Middle frontal gyrus (tissue), 1 donor: ENCODE measurements at regions not wholly inside any gene's neighbourhood (a gene's known extent, or its start where the extent isn't known, plus 50 kb on each side); places are given as distances from the start of the nearest gene placed in this dataset.
"Not testable (repeated sequence)": the region's sequence is repeated elsewhere in the genome, so short reads cannot be mapped to it uniquely, and the experiment has no call there.

ENCODE experiments used
- DNase-seq: peaks from one replicate; pipeline ENCODE4 v3.0.0-alpha.2; 2015; ENCODE audit warnings: low spot score; ENCODE audit errors: extremely low spot score

DNA sequence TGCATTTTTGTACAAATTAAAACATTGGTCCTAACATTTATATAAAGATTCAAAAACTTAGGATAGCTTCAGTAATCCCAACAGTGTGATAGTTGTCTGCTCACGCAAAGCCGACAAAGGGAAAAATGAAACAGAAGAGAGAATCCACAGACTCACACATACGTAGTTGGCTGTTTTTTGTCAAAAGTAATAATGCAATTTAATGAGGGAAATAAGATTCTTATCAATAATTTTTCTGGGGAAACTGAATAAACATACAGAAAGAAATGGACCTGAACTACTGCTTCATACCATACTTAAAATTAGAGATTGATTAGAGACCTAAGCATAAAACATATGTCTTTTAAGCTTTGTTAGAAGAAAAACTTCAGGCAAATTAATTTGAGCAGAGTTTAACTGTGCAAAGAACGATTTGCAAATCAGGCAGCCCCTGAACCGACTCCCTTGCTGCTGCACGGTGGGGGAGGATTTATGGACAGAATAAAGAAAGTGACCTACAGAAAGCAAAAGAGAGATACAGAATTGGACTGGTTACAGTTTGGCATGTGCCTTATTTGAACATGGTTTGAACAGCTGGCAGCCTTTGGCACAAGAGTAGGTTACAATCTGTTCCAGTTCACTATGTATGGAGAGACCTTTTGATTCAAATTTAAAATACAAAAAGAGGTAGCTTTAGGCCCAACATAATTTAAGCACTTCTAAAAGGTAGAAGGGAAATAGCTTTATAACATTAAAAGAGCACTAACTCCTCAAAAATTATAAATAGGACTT lies 64.9 kb upstream of the CTSV start:
- not testable (repeated sequence) for DNase-seq

DNA sequence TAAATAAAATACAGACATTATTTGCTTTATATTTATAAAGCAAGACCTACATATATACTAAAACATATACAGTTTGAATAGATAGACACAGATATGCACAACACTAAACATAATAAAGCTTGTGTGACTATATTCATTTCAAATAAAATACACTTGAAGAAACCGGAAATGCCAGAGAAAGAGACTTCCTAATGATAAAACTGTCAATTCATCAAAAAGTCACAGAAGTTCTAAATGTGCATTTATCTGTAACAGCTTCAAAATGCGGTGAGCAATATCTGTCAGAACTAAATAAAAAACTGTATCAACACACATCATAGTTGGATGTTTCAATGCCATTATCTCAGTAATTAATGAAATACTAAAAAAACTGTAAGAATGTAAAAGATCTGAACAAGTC lies 60.6 kb upstream of the CTSV start:
- DNase-seq: not testable (repeated sequence)

DNA sequence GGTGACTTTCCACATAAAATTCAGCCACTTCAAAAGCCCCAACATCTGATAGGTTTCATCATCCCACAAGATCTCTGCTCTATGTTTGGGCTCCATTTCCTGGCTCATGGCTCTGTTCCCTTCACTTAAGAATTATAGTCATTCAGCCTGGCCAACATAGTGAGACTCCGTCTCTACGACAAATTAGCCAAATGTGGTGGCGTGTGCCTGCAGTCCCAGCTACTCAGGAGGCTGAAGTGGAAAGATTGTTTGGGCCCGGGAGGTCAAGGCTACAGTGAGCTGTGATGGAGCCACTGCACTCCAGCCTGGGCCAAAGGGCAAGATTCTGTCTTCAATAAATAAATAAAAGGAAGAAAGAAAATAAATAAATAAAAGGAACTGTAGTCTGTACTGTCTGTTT lies 57.9 kb upstream of the CTSV start:
- no peak for DNase-seq

DNA sequence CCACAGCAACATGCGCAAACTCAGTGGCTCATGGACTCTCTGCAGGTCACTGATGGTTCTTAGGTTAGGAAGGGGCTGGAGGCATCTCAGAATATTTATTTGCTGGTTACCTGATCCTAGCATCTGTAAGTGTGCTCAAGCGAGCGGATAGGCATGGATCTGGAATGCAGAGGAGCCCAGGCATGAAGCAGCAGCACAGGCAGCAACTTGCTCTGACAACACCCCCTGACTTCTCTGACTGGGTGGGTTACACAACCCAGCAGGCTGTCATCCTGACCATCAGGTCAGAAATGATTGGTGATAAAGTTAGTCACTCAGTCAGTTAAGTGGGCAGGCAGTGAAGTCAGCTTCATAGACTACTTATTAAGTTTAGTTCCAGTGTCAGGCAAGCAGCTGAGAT lies 50.4 kb upstream of the CTSV start:
- not testable (repeated sequence) for DNase-seq
